ENCODE measurements at regions not wholly inside any gene's neighbourhood (a gene's known extent, or its start where the extent isn't known, plus 50 kb on each side); places are given as distances from the start of the nearest gene placed in this dataset.

GRCh38 chr12:114032801-114033200 is 66.7 kb upstream of the RBM19 start:
- TF ChIP-seq CTCF (conservative IDR thresholded peaks at IDR 0.05; ENCODE audit: low read length) (no peak), EZH2phosphoT487 (IDR thresholded peaks at IDR 0.05; ENCODE audit: borderline replicate concordance, low read depth, low read length) (no peak)

Measured in OCI-LY7 (cell line).